ENCODE measurements at regions not wholly inside any gene's neighbourhood (a gene's known extent, or its start where the extent isn't known, plus 50 kb on each side); places are given as distances from the start of the nearest gene placed in this dataset.

GRCh38 chrX:63930140-63930539 lies 145.1 kb upstream of the ARHGEF9 start:
- intact Hi-C loops (cut with micrococcal nuclease): no loop called here
- Mint-ChIP-seq H3K4me1 (ENCODE audit: low read depth) (no peaks in the 10 kb centered on the region), H3K4me3 (no peak overlapping the region), H3K36me3 (ENCODE audit: low read depth) (no peaks in the 10 kb centered on the region), H3K27ac (no peak overlapping the region), H3K27me3 (ENCODE audit: low read depth) (no peaks in the 10 kb centered on the region), H3K9me3 (peaks cover 5% of the 10 kb centered on the region)
- no peak for DNase-seq
- CTCF ChIA-PET: no interaction called here

GRCh38 chrX:63929608-63930007 lies 144.6 kb upstream of the ARHGEF9 start:
- CTCF ChIA-PET: no interaction called here
- Mint-ChIP-seq H3K9me3 (peaks cover 6% of the 10 kb centered on the region), H3K4me3 (no peak overlapping the region), H3K27me3 (ENCODE audit: low read depth) (no peaks in the 10 kb centered on the region), H3K4me1 (ENCODE audit: low read depth) (no peaks in the 10 kb centered on the region), H3K27ac (no peak overlapping the region), H3K36me3 (ENCODE audit: low read depth) (no peaks in the 10 kb centered on the region)
- intact Hi-C loops (cut with micrococcal nuclease): no loop called here
- no peak for DNase-seq

GRCh38 chrX:63927848-63928247 lies 142.8 kb upstream of the ARHGEF9 start:
- DNase-seq: no peak
- H3K9me3 Mint-ChIP-seq: peaks cover 8% of the 10 kb centered on the region
- H3K36me3 Mint-ChIP-seq (ENCODE audit: low read depth): no peaks in the 10 kb centered on the region
- intact Hi-C loops (cut with micrococcal nuclease): no loop called here
- no peaks in the 10 kb centered on the region for H3K27me3 Mint-ChIP-seq (ENCODE audit: low read depth)
- no peak overlapping the region for H3K27ac Mint-ChIP-seq
- no peaks in the 10 kb centered on the region for H3K4me1 Mint-ChIP-seq (ENCODE audit: low read depth)
- CTCF ChIA-PET: no interaction called here
- no peak overlapping the region for H3K4me3 Mint-ChIP-seq

- no peaks in the 10 kb centered on the region for H3K27me3 Mint-ChIP-seq (ENCODE audit: low read depth)
- H3K4me1 Mint-ChIP-seq (ENCODE audit: low read depth): no peaks in the 10 kb centered on the region
- no peaks in the 10 kb centered on the region for H3K36me3 Mint-ChIP-seq (ENCODE audit: low read depth)
- DNase-seq: no peak
- H3K9me3 Mint-ChIP-seq: peaks cover 10% of the 10 kb centered on the region
- CTCF ChIA-PET: no interaction called here
- no peak overlapping the region for H3K4me3 Mint-ChIP-seq
- intact Hi-C loops (cut with micrococcal nuclease): no loop called here
- no peak overlapping the region for H3K27ac Mint-ChIP-seq
Observed at GRCh38 chrX:63922221-63922620, 137.2 kb upstream of the ARHGEF9 start.

- intact Hi-C loops (cut with micrococcal nuclease): no loop called here
- no peak for DNase-seq
- Mint-ChIP-seq H3K4me3 (no peak overlapping the region), H3K4me1 (ENCODE audit: low read depth) (no peaks in the 10 kb centered on the region), H3K9me3 (peaks cover 10% of the 10 kb centered on the region), H3K27ac (no peak overlapping the region), H3K27me3 (ENCODE audit: low read depth) (no peaks in the 10 kb centered on the region), H3K36me3 (ENCODE audit: low read depth) (no peaks in the 10 kb centered on the region)
- CTCF ChIA-PET: no interaction called here
Observed at GRCh38 chrX:63920875-63921274, 135.9 kb upstream of the ARHGEF9 start.

GRCh38 chrX:63919081-63919480 lies 134.1 kb upstream of the ARHGEF9 start:
- Mint-ChIP-seq H3K9me3 (peaks cover 12% of the 10 kb centered on the region), H3K4me1 (ENCODE audit: low read depth) (no peaks in the 10 kb centered on the region), H3K27ac (no peak overlapping the region), H3K27me3 (ENCODE audit: low read depth) (no peaks in the 10 kb centered on the region), H3K36me3 (ENCODE audit: low read depth) (no peaks in the 10 kb centered on the region), H3K4me3 (no peak overlapping the region)
- DNase-seq: no peak
- CTCF ChIA-PET: no interaction called here
- intact Hi-C loops (cut with micrococcal nuclease): no loop called here

- H3K27me3 Mint-ChIP-seq (ENCODE audit: low read depth): no peaks in the 10 kb centered on the region
- no peaks in the 10 kb centered on the region for H3K4me1 Mint-ChIP-seq (ENCODE audit: low read depth)
- intact Hi-C loops (cut with micrococcal nuclease): no loop called here
- peaks cover 11% of the 10 kb centered on the region for H3K9me3 Mint-ChIP-seq
- H3K27ac Mint-ChIP-seq: no peak overlapping the region
- DNase-seq: peak; percentile 4
- no peak overlapping the region for H3K4me3 Mint-ChIP-seq
- CTCF ChIA-PET: no interaction called here
- no peaks in the 10 kb centered on the region for H3K36me3 Mint-ChIP-seq (ENCODE audit: low read depth)
Observed at GRCh38 chrX:63918611-63919010, 133.6 kb upstream of the ARHGEF9 start.

- Mint-ChIP-seq H3K4me3 (no peak overlapping the region), H3K27me3 (ENCODE audit: low read depth) (no peaks in the 10 kb centered on the region), H3K36me3 (ENCODE audit: low read depth) (no peaks in the 10 kb centered on the region), H3K4me1 (ENCODE audit: low read depth) (no peaks in the 10 kb centered on the region), H3K27ac (no peak overlapping the region), H3K9me3 (peaks cover 14% of the 10 kb centered on the region)
- CTCF ChIA-PET: no interaction called here
- intact Hi-C loops (cut with micrococcal nuclease): no loop called here
- no peak for DNase-seq
Observed at GRCh38 chrX:63917296-63917695, 132.3 kb upstream of the ARHGEF9 start.

GRCh38 chrX:63913719-63914118 lies 128.7 kb upstream of the ARHGEF9 start:
- DNase-seq: no peak
- no peaks in the 10 kb centered on the region for H3K36me3 Mint-ChIP-seq (ENCODE audit: low read depth)
- H3K4me3 Mint-ChIP-seq: no peak overlapping the region
- H3K4me1 Mint-ChIP-seq (ENCODE audit: low read depth): no peaks in the 10 kb centered on the region
- peaks cover 11% of the 10 kb centered on the region for H3K9me3 Mint-ChIP-seq
- CTCF ChIA-PET: no interaction called here
- no peaks in the 10 kb centered on the region for H3K27me3 Mint-ChIP-seq (ENCODE audit: low read depth)
- H3K27ac Mint-ChIP-seq: no peak overlapping the region
- intact Hi-C loops (cut with micrococcal nuclease): no loop called here

- DNase-seq: no peak
- intact Hi-C loops (cut with micrococcal nuclease): no loop called here
- Mint-ChIP-seq H3K9me3 (peaks cover 23% of the 10 kb centered on the region), H3K4me1 (ENCODE audit: low read depth) (no peaks in the 10 kb centered on the region), H3K27me3 (ENCODE audit: low read depth) (no peaks in the 10 kb centered on the region), H3K27ac (no peak overlapping the region), H3K36me3 (ENCODE audit: low read depth) (peaks cover 1% of the 10 kb centered on the region), H3K4me3 (no peak overlapping the region)
- CTCF ChIA-PET: no interaction called here
Observed at GRCh38 chrX:63889001-63889400, 104.0 kb upstream of the ARHGEF9 start.

- Mint-ChIP-seq H3K9me3 (peaks cover 10% of the 10 kb centered on the region), H3K4me1 (ENCODE audit: low read depth) (no peaks in the 10 kb centered on the region), H3K36me3 (ENCODE audit: low read depth) (peaks cover 1% of the 10 kb centered on the region), H3K27me3 (ENCODE audit: low read depth) (no peaks in the 10 kb centered on the region), H3K4me3 (no peak overlapping the region), H3K27ac (no peak overlapping the region)
- intact Hi-C loops (cut with micrococcal nuclease): no loop called here
- no peak for DNase-seq
- CTCF ChIA-PET: no interaction called here
Observed at GRCh38 chrX:63884821-63885790, 100.1 kb upstream of the ARHGEF9 start.

- Mint-ChIP-seq H3K27ac (no peak overlapping the region), H3K9me3 (no peaks in the 10 kb centered on the region), H3K4me3 (no peak overlapping the region), H3K36me3 (ENCODE audit: low read depth) (no peaks in the 10 kb centered on the region), H3K4me1 (ENCODE audit: low read depth) (no peaks in the 10 kb centered on the region), H3K27me3 (ENCODE audit: low read depth) (no peaks in the 10 kb centered on the region)
- intact Hi-C loops (cut with micrococcal nuclease): no loop called here
- DNase-seq: no peak
- CTCF ChIA-PET: no interaction called here
Observed at GRCh38 chrX:63869506-63869905, 84.5 kb upstream of the ARHGEF9 start.

GRCh38 chrX:63855896-63856295 lies 70.9 kb upstream of the ARHGEF9 start:
- no peak for DNase-seq
- H3K9me3 Mint-ChIP-seq: no peaks in the 10 kb centered on the region
- H3K4me1 Mint-ChIP-seq (ENCODE audit: low read depth): no peaks in the 10 kb centered on the region
- H3K27ac Mint-ChIP-seq: no peak overlapping the region
- no peak overlapping the region for H3K4me3 Mint-ChIP-seq
- H3K36me3 Mint-ChIP-seq (ENCODE audit: low read depth): no peaks in the 10 kb centered on the region
- intact Hi-C loops (cut with micrococcal nuclease): no loop called here
- CTCF ChIA-PET: no interaction called here
- H3K27me3 Mint-ChIP-seq (ENCODE audit: low read depth): no peaks in the 10 kb centered on the region
